Naive thymus-derived CD4-positive, alpha-beta T cell (primary cell): ENCODE measurements at regions not wholly inside any gene's neighbourhood (a gene's known extent, or its start where the extent isn't known, plus 50 kb on each side); places are given as distances from the start of the nearest gene placed in this dataset.

ENCODE experiments used
- ATAC-seq: fragments of 150-1000 bp; cut with Tn5 transposase; 2 replicates; pipeline ENCODE4 v1.10.0; 2021; ENCODE audit warnings: mild to moderate bottlenecking, moderate library complexity
- CTCF ChIA-PET: fragments of 350-600 bp; sonication (Branson Sonifier 250); formaldehyde crosslinking; loops from one replicate; lab custom pipeline; 2021; ENCODE audit warnings: antibody characterized with exemption; lab: Charles Lee
- POLR2A ChIA-PET: fragments of 350-600 bp; sonication (Branson Sonifier 250); formaldehyde crosslinking; loops from one replicate; lab custom pipeline; 2021; ENCODE audit warnings: antibody characterized with exemption, inconsistent platforms; lab: Charles Lee
- DNase-seq, 9 donors: peaks; one replicate each; pipeline versions ENCODE4 v3.0.0 to v3.0.0-alpha.2; 2020 to 2022; ENCODE audit warnings: mixed read lengths in 1 of 9
- H3K27ac ChIP-seq: one replicate; pipeline ENCODE4 v1.7.0; 2013; ENCODE audit warnings: mild to moderate bottlenecking, low read depth, low read length, moderate library complexity
- H3K27me3 ChIP-seq, 2 donors: one replicate each; pipeline ENCODE4 v1.7.0; 2013; ENCODE audit warnings: low read length in 2 of 2, mild to moderate bottlenecking in 2 of 2, moderate library complexity in 2 of 2; ENCODE audit not compliant: control insufficient read depth in 2 of 2, insufficient read depth in 2 of 2
- H3K36me3 ChIP-seq, 3 experiments: 1 replicate in 2 of 3; 2 replicates in 1 of 3; pipeline ENCODE4 v1.7.0; 2013; ENCODE audit warnings: low read length in 3 of 3, mild to moderate bottlenecking in 3 of 3, moderate library complexity in 1 of 3; ENCODE audit not compliant: insufficient read depth in 3 of 3, control insufficient read depth in 2 of 3
- H3K4me1 ChIP-seq, 2 donors: one replicate each; pipeline ENCODE4 v1.7.0; 2013; ENCODE audit warnings: low read length in 2 of 2, mild to moderate bottlenecking in 2 of 2, moderate library complexity in 1 of 2; ENCODE audit not compliant: control insufficient read depth in 2 of 2, insufficient read depth in 2 of 2
- H3K4me3 ChIP-seq: 2 replicates; pipeline ENCODE4 v1.7.0; 2013; ENCODE audit warnings: mild to moderate bottlenecking, low read length
- H3K9me3 ChIP-seq, 3 experiments: 1 replicate in 2 of 3; 2 replicates in 1 of 3; pipeline ENCODE4 v1.7.0; 2013; ENCODE audit warnings: low read length in 3 of 3; ENCODE audit not compliant: control insufficient read depth in 2 of 3
- H3K27ac Mint-ChIP-seq, 9 donors: one replicate each; pipeline ENCODE4 v1.8.0; 2020 to 2022; ENCODE audit warnings: mixed read lengths in 9 of 9, mild to moderate bottlenecking in 8 of 9, moderate library complexity in 5 of 9, inconsistent platforms in 2 of 9
- H3K27me3 Mint-ChIP-seq, 5 donors: one replicate each; pipeline ENCODE4 v1.8.0; 2021 to 2022; ENCODE audit warnings: mixed read lengths in 5 of 5, mild to moderate bottlenecking in 1 of 5
- H3K36me3 Mint-ChIP-seq, 5 donors: one replicate each; pipeline ENCODE4 v1.8.0; 2020 to 2022; ENCODE audit warnings: mixed read lengths in 5 of 5, mild to moderate bottlenecking in 3 of 5, inconsistent platforms in 1 of 5
- H3K4me1 Mint-ChIP-seq, 7 donors: one replicate each; pipeline ENCODE4 v1.8.0; 2020 to 2022; ENCODE audit warnings: mixed read lengths in 7 of 7, mild to moderate bottlenecking in 3 of 7, inconsistent platforms in 1 of 7
- H3K4me3 Mint-ChIP-seq, 10 donors: one replicate each; pipeline ENCODE4 v1.8.0; 2020 to 2022; ENCODE audit warnings: mild to moderate bottlenecking in 10 of 10, mixed read lengths in 10 of 10, moderate library complexity in 6 of 10, inconsistent platforms in 2 of 10
- H3K9me3 Mint-ChIP-seq, 11 donors: one replicate each; pipeline ENCODE4 v1.8.0; 2020 to 2022; ENCODE audit warnings: mixed read lengths in 11 of 11, mild to moderate bottlenecking in 4 of 11, inconsistent platforms in 1 of 11, moderate library complexity in 1 of 11
- intact Hi-C, 2 donors: fragments of 100-400 bp; cut with micrococcal nuclease; formaldehyde crosslinking; loops; one replicate each; pipeline ENCODE4 v1.15.1; 2023

- no peaks in the 10 kb centered on the region for H3K4me1 Mint-ChIP-seq
- H3K9me3 Mint-ChIP-seq: peaks cover 2 to 20% (median 4%) of the 10 kb centered on the region in 11 donors
- Histone ChIP-seq H3K9me3 (no peaks in the 10 kb centered on the region), H3K36me3 (no peaks in the 10 kb centered on the region), H3K4me3 (no peak overlapping the region), H3K4me1 (no peaks in the 10 kb centered on the region), H3K27ac (no peak overlapping the region), H3K27me3 (no peaks in the 10 kb centered on the region)
- intact Hi-C loops: no loop called here
- no peak overlapping the region for H3K4me3 Mint-ChIP-seq
- H3K27ac Mint-ChIP-seq: no peak overlapping the region
- POLR2A ChIA-PET: no interaction called here
- H3K36me3 Mint-ChIP-seq: no peaks in the 10 kb centered on the region
- no peak for DNase-seq
- ATAC-seq: no peak
- H3K27me3 Mint-ChIP-seq: no peaks in the 10 kb centered on the region
- CTCF ChIA-PET: no interaction called here
These were observed 555.4 kb upstream of the PITX2 start for GRCh38 chr4:111178231-111178630.

- ChIA-PET CTCF (no interaction called here), POLR2A (no interaction called here)
- intact Hi-C loops: no loop called here
- H3K36me3 Mint-ChIP-seq: no peaks in the 10 kb centered on the region
- ATAC-seq (no peak), DNase-seq (no peak)
- Histone ChIP-seq H3K9me3 (no peaks in the 10 kb centered on the region), H3K4me1 (no peaks in the 10 kb centered on the region), H3K27ac (no peak overlapping the region), H3K27me3 (no peaks in the 10 kb centered on the region), H3K36me3 (no peaks in the 10 kb centered on the region), H3K4me3 (no peak overlapping the region)
- no peaks in the 10 kb centered on the region for H3K4me1 Mint-ChIP-seq
- peaks cover 0 to 29% (median 4%) of the 10 kb centered on the region in 11 donors for H3K9me3 Mint-ChIP-seq
- H3K4me3 Mint-ChIP-seq: no peak overlapping the region
- H3K27me3 Mint-ChIP-seq: no peaks in the 10 kb centered on the region
- H3K27ac Mint-ChIP-seq: no peak overlapping the region
These were observed 564.2 kb upstream of the PITX2 start for GRCh38 chr4:111187108-111187507.

- DNase-seq (no peak), ATAC-seq (no peak)
- Histone ChIP-seq H3K4me1 (no peaks in the 10 kb centered on the region), H3K9me3 (no peaks in the 10 kb centered on the region), H3K36me3 (no peaks in the 10 kb centered on the region), H3K27ac (no peak overlapping the region), H3K4me3 (no peak overlapping the region), H3K27me3 (no peaks in the 10 kb centered on the region)
- H3K4me1 Mint-ChIP-seq: no peaks in the 10 kb centered on the region
- H3K36me3 Mint-ChIP-seq: no peaks in the 10 kb centered on the region
- intact Hi-C loops: no loop called here
- POLR2A ChIA-PET: interaction anchor here (0.7 kb wide), 1 partner anchor 84 kb away, joined by 5 read pairs; no protein-coding TSS in a partner anchor
- H3K27ac Mint-ChIP-seq: no peak overlapping the region
- peaks cover 0 to 11% (median 3%) of the 10 kb centered on the region in 11 donors for H3K9me3 Mint-ChIP-seq
- CTCF ChIA-PET: no interaction called here
- H3K4me3 Mint-ChIP-seq: no peak overlapping the region
- H3K27me3 Mint-ChIP-seq: no peaks in the 10 kb centered on the region
These were observed 575.6 kb upstream of the PITX2 start for GRCh38 chr4:111198446-111198845.

- ChIA-PET POLR2A (no interaction called here), CTCF (interaction anchor here (0.6 kb wide), 1 partner anchor 10 kb away, joined by 5 read pairs; no protein-coding TSS in a partner anchor)
- peaks cover 0 to 3% (median 0%) of the 10 kb centered on the region in 7 donors for H3K4me1 Mint-ChIP-seq
- DNase-seq (no peak), ATAC-seq (no peak)
- H3K4me3 ChIP-seq: no peak overlapping the region
- intact Hi-C loops: no loop called here
- H3K36me3 ChIP-seq: no peaks in the 10 kb centered on the region
- H3K27me3 Mint-ChIP-seq: no peaks in the 10 kb centered on the region
- H3K36me3 Mint-ChIP-seq: no peaks in the 10 kb centered on the region
- no peaks in the 10 kb centered on the region for H3K9me3 ChIP-seq
- no peak overlapping the region for H3K27ac ChIP-seq
- peaks cover 0 to 11% (median 0%) of the 10 kb centered on the region in 11 donors for H3K9me3 Mint-ChIP-seq
- H3K27ac Mint-ChIP-seq: no peak overlapping the region
- H3K27me3 ChIP-seq: no peaks in the 10 kb centered on the region
- no peaks in the 10 kb centered on the region for H3K4me1 ChIP-seq
- no peak overlapping the region for H3K4me3 Mint-ChIP-seq
These were observed 581.9 kb upstream of the PITX2 start for GRCh38 chr4:111204797-111205196.

GRCh38 chr4:111208970-111209369 is 586.1 kb upstream of the PITX2 start:
- Histone ChIP-seq H3K4me1 (no peaks in the 10 kb centered on the region), H3K27ac (no peak overlapping the region), H3K36me3 (no peaks in the 10 kb centered on the region), H3K27me3 (no peaks in the 10 kb centered on the region), H3K9me3 (no peaks in the 10 kb centered on the region), H3K4me3 (no peak overlapping the region)
- intact Hi-C loops: no loop called here
- DNase-seq (no peak), ATAC-seq (no peak)
- no peak overlapping the region for H3K27ac Mint-ChIP-seq
- peaks cover 0 to 3% (median 0%) of the 10 kb centered on the region in 7 donors for H3K4me1 Mint-ChIP-seq
- H3K9me3 Mint-ChIP-seq: peaks cover 0 to 6% (median 0%) of the 10 kb centered on the region in 11 donors
- ChIA-PET CTCF (no interaction called here), POLR2A (no interaction called here)
- no peak overlapping the region for H3K4me3 Mint-ChIP-seq
- H3K36me3 Mint-ChIP-seq: no peaks in the 10 kb centered on the region
- H3K27me3 Mint-ChIP-seq: no peaks in the 10 kb centered on the region

GRCh38 chr4:111209706-111210105 is 586.8 kb upstream of the PITX2 start:
- H3K4me1 ChIP-seq: no peaks in the 10 kb centered on the region
- no peaks in the 10 kb centered on the region for H3K27me3 ChIP-seq
- H3K27me3 Mint-ChIP-seq: no peaks in the 10 kb centered on the region
- ATAC-seq: no peak
- no peak overlapping the region for H3K4me3 Mint-ChIP-seq
- H3K27ac Mint-ChIP-seq: no peak overlapping the region
- ChIA-PET CTCF (no interaction called here), POLR2A (no interaction called here)
- H3K9me3 Mint-ChIP-seq: peaks cover 0 to 6% (median 0%) of the 10 kb centered on the region in 11 donors
- H3K36me3 ChIP-seq: no peaks in the 10 kb centered on the region
- H3K27ac ChIP-seq: no peak overlapping the region
- H3K9me3 ChIP-seq: no peaks in the 10 kb centered on the region
- intact Hi-C loops: no loop called here
- H3K4me3 ChIP-seq: no peak overlapping the region
- peaks cover 0 to 3% (median 0%) of the 10 kb centered on the region in 7 donors for H3K4me1 Mint-ChIP-seq
- no peak for DNase-seq
- H3K36me3 Mint-ChIP-seq: no peaks in the 10 kb centered on the region

GRCh38 chr4:111210595-111210994 is 587.7 kb upstream of the PITX2 start:
- no peak overlapping the region for H3K27ac Mint-ChIP-seq
- H3K36me3 ChIP-seq: no peaks in the 10 kb centered on the region
- H3K27me3 Mint-ChIP-seq: no peaks in the 10 kb centered on the region
- no peaks in the 10 kb centered on the region for H3K36me3 Mint-ChIP-seq
- no peaks in the 10 kb centered on the region for H3K4me1 ChIP-seq
- H3K4me3 Mint-ChIP-seq: no peak overlapping the region
- intact Hi-C loops: no loop called here
- ChIA-PET CTCF (no interaction called here), POLR2A (no interaction called here)
- H3K27ac ChIP-seq: no peak overlapping the region
- DNase-seq: no peak
- H3K9me3 Mint-ChIP-seq: peaks cover 0 to 8% (median 0%) of the 10 kb centered on the region in 11 donors
- H3K4me3 ChIP-seq: no peak overlapping the region
- peaks cover 0 to 3% (median 0%) of the 10 kb centered on the region in 7 donors for H3K4me1 Mint-ChIP-seq
- no peaks in the 10 kb centered on the region for H3K27me3 ChIP-seq
- H3K9me3 ChIP-seq: no peaks in the 10 kb centered on the region
- ATAC-seq: no peak
